OCI-LY7 (cell line): ENCODE measurements at regions not wholly inside any gene's neighbourhood (a gene's known extent, or its start where the extent isn't known, plus 50 kb on each side); places are given as distances from the start of the nearest gene placed in this dataset.
A peak's percentile ranks its signal among the peaks of the same experiment; 100 is the strongest.
"Not testable (repeated sequence)": the region's sequence is repeated elsewhere in the genome, so short reads cannot be mapped to it uniquely, and the experiment has no call there.

ENCODE experiments used
- BruUV-seq: library from RNA; stranded (reverse); fragments of 400-500 nt; replicated peaks from 2 replicates; lab custom pipeline; 2021; lab: Mats Ljungman, UMichigan
- CTCF ChIA-PET: fragments of 300-600 bp; sonication (Branson Sonifier 250); formaldehyde crosslinking; loops from one replicate; lab custom pipeline; 2022; ENCODE audit warnings: antibody characterized with exemption; ENCODE audit not compliant: unreplicated experiment; lab: Charles Lee
- POLR2A ChIA-PET: fragments of 300-600 bp; sonication (Branson Sonifier 250); formaldehyde crosslinking; loops from one replicate; lab custom pipeline; 2022; ENCODE audit warnings: antibody characterized with exemption; lab: Charles Lee
- DNase-seq: peaks from one replicate; pipeline ENCODE4 v3.0.0-alpha.2; 2015; ENCODE audit warnings: low spot score
- H2AFZ ChIP-seq: fragments of 200-600 bp; sonication (generic), shearing (Covaris generic); 2 replicates; pipeline ENCODE4 v1.6.1; 2014; ENCODE audit warnings: mild to moderate bottlenecking, antibody characterized with exemption, low read length, moderate library complexity
- H3K27ac ChIP-seq: fragments of 200-600 bp; sonication (generic); 2 replicates; pipeline ENCODE4 v1.5.1; 2014; ENCODE audit warnings: mixed run types, low read depth, mild to moderate bottlenecking, moderate library complexity, low read length, inconsistent platforms; ENCODE audit not compliant: poor library complexity, severe bottlenecking
- H3K36me3 ChIP-seq: fragments of 200-600 bp; sonication (generic); 2 replicates; pipeline ENCODE4 v1.6.1; 2014; ENCODE audit warnings: mild to moderate bottlenecking, antibody characterized with exemption, low read length, moderate library complexity, mixed read lengths; ENCODE audit not compliant: insufficient read depth
- H3K4me1 ChIP-seq: fragments of 200-600 bp; sonication (generic); 2 replicates; pipeline ENCODE4 v1.5.1; 2014; ENCODE audit warnings: mild to moderate bottlenecking, low read length; ENCODE audit not compliant: insufficient read depth, poor library complexity, severe bottlenecking
- H3K4me2 ChIP-seq: fragments of 200-600 bp; sonication (generic); 2 replicates; pipeline ENCODE4 v1.6.1; 2014; ENCODE audit warnings: mild to moderate bottlenecking, low read length
- H3K4me3 ChIP-seq: fragments of 200-600 bp; sonication (generic); 2 replicates; pipeline ENCODE4 v1.5.1; 2014; ENCODE audit warnings: mild to moderate bottlenecking, low read depth, low read length; ENCODE audit not compliant: poor library complexity, severe bottlenecking
- H3K79me2 ChIP-seq: fragments of 200-600 bp; sonication (generic); 2 replicates; pipeline ENCODE4 v1.6.1; 2016; ENCODE audit warnings: low read depth, mild to moderate bottlenecking, low read length, moderate library complexity, mixed read lengths; ENCODE audit not compliant: insufficient read depth
- H3K9me2 ChIP-seq: fragments of 200-600 bp; sonication (generic); 2 replicates; pipeline ENCODE4 v1.6.1; 2016; ENCODE audit warnings: mild to moderate bottlenecking, low read length, mixed read lengths; ENCODE audit not compliant: insufficient read depth
- H3K9me3 ChIP-seq: fragments of 200-600 bp; sonication (generic); 2 replicates; pipeline ENCODE4 v1.6.1; 2014; ENCODE audit warnings: mild to moderate bottlenecking, mixed run types, low read length, mixed read lengths
- H4K20me1 ChIP-seq: fragments of 200-600 bp; sonication (generic); 2 replicates; pipeline ENCODE4 v1.6.1; 2014; ENCODE audit warnings: mild to moderate bottlenecking, antibody characterized with exemption, low read length, moderate library complexity, mixed read lengths; ENCODE audit not compliant: insufficient read depth
- EZH2phosphoT487 ChIP-seq: fragments of 200-600 bp; sonication (generic); IDR thresholded peaks from 2 replicates; pipeline ENCODE4 v1.6.1; 2018; ENCODE audit warnings: low read depth, borderline replicate concordance, mild to moderate bottlenecking, mixed run types, antibody characterized with exemption, low read length, moderate library complexity, mixed read lengths
- intact Hi-C: fragments of 100-400 bp; cut with micrococcal nuclease; formaldehyde crosslinking; loops from one replicate; pipeline ENCODE4 v1.10.0; 2022; ENCODE audit not compliant: unreplicated experiment
- TF ChIP-seq, protein P1 (sequence below): fragments of 200-600 bp; sonication (generic); conservative IDR thresholded peaks from 2 replicates; pipeline ENCODE4 v1.5.1; 2014; ENCODE audit warnings: mild to moderate bottlenecking, antibody characterized with exemption, low read length, moderate library complexity, mixed read lengths

DNA sequence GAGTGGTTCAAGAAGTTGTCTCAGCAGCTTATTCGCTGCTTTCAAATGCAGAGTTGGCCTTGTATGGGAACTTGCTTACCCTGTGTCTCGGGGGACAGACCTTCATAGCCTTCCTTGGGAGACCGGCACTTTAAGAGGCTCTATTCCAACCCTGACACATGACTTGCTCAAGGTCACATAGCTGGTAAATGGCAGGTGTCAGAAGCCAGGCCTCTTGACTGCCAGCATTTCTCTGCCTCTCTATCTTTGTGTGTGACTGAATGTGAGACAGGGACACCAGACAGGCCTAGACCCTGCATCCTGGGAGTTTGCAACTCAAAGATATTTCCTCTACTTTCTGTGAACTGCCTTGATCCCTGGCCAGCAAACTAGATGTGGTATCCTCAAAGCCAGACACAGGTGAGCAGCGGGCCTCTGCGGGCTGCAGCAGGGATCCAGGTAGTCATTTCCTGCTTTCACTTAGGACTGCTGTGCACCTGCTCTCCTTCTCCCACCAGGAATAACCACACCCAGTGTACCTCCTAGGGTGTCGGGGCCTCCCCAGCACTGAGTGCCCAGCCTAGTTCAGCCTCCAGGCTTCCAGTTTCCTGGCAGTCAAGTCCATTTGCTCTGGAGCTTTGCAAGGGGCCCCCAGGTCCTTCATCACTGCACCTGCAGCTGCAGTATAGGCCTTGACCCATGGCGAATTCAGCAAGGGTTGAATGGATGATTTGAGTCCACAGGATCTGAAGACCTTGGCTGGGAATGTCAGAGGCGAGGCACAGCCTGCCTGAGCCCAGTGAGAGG is 116.6 kb upstream of the TNRC6C start:
- Histone ChIP-seq H3K4me3 (no peak overlapping the region), H3K4me1 (peaks cover 38% of the 10 kb centered on the region), H3K9me3 (no peaks in the 10 kb centered on the region), H3K27ac (no peak overlapping the region), H3K9me2 (no peaks in the 10 kb centered on the region), H3K79me2 (no peaks in the 10 kb centered on the region), H3K4me2 (no peak overlapping the region), H2AFZ (no peak overlapping the region), H4K20me1 (no peaks in the 10 kb centered on the region), H3K36me3 (no peaks in the 10 kb centered on the region)
- intact Hi-C loops = no loop called here
- no peak for DNase-seq
- no peak for TF ChIP-seq EZH2phosphoT487
- TF ChIP-seq, protein P1, sequence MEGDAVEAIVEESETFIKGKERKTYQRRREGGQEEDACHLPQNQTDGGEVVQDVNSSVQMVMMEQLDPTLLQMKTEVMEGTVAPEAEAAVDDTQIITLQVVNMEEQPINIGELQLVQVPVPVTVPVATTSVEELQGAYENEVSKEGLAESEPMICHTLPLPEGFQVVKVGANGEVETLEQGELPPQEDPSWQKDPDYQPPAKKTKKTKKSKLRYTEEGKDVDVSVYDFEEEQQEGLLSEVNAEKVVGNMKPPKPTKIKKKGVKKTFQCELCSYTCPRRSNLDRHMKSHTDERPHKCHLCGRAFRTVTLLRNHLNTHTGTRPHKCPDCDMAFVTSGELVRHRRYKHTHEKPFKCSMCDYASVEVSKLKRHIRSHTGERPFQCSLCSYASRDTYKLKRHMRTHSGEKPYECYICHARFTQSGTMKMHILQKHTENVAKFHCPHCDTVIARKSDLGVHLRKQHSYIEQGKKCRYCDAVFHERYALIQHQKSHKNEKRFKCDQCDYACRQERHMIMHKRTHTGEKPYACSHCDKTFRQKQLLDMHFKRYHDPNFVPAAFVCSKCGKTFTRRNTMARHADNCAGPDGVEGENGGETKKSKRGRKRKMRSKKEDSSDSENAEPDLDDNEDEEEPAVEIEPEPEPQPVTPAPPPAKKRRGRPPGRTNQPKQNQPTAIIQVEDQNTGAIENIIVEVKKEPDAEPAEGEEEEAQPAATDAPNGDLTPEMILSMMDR = no peak
- no TSS peak for BruUV-seq
- CTCF ChIA-PET = no interaction called here
- POLR2A ChIA-PET = interaction anchor here (0.6 kb wide), 1 partner anchor 181 kb away, joined by 5 read pairs; no protein-coding TSS in a partner anchor

DNA sequence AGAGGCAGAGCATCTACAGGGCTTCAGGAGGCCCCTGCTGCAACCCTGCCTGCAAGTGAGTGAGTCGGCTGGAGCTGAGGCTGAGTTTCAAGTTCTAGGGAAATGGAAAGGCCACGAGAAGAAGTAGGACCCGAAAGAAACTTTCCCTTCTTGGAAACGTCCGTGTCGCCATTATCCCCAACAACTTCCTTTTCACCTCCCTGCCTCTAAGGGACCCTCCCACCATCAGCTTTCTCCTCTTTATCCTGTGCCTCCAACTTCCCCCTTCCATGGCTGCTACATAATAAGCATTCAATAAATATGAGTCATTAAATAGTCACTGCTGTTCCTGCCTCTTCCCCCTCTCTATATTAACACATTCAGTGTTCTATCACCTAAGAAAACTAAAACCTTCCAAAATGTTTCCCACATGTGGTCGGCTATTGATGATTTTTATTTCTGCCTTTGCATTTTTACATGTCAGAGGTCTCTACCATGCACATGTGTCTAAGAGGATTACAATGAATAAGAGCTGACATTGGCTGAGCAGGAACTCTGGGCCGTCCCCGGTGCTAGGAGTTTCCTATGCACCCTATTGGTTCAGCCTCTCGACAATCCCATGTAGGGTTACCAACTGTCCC is 115.9 kb upstream of the TNRC6C start:
- BruUV-seq = no TSS peak
- Histone ChIP-seq H4K20me1 (no peaks in the 10 kb centered on the region), H3K9me3 (no peaks in the 10 kb centered on the region), H3K4me1 (peaks cover 45% of the 10 kb centered on the region), H2AFZ (no peak overlapping the region), H3K36me3 (no peaks in the 10 kb centered on the region), H3K9me2 (no peaks in the 10 kb centered on the region), H3K27ac (no peak overlapping the region), H3K79me2 (no peaks in the 10 kb centered on the region), H3K4me2 (no peak overlapping the region), H3K4me3 (no peak overlapping the region)
- DNase-seq = no peak
- ChIA-PET POLR2A (no interaction called here), CTCF (no interaction called here)
- intact Hi-C loops = no loop called here
- TF ChIP-seq EZH2phosphoT487 = no peak
- TF ChIP-seq, protein P1 = no peak

DNA sequence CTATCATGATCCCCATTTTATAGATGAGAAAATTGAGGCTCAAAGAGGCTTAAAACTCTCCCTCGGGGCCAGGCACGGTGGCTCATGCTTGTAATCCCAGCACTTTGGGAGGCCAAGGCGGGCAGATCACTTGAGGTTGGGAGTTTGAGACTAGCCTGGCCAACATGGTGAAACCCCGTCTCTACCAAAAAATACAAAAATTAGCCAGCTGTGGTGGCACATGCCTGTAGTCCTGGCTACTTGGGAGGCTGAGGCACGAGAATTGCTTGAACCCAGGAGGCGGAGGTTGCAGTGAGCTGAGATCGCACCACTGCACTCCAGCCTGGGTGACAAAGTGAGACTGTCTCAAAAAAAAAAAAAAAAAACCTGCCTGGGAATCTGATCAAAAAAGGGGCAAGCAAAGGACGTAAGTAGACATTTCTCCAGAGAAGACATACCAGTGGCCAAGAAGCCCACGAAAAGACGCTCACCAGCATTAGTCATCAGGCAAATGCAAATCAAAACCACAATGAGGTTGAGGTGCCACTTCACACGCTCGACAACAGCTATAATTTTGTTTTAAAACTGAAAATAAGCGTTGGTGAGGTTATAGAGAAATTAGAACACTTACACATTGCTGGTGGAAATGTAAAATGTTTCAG is 115.1 kb upstream of the TNRC6C start:
- intact Hi-C loops, H3K9me2 ChIP-seq, BruUV-seq, H3K36me3 ChIP-seq, H4K20me1 ChIP-seq, H3K79me2 ChIP-seq, H3K9me3 ChIP-seq, H2AFZ ChIP-seq, CTCF ChIA-PET, H3K27ac ChIP-seq, H3K4me3 ChIP-seq: not testable (repeated sequence)
- POLR2A ChIA-PET = interaction anchor here (0.6 to 1.5 kb wide), 4 partner anchors 27 to 1340 kb away, joined by 3 to 7 read pairs (median 4); no protein-coding TSS in a partner anchor
- Histone ChIP-seq H3K4me2 (peak overlapping the region; percentile 38), H3K4me1 (peaks cover 48% of the 10 kb centered on the region)
- peak; percentile 35 for DNase-seq
